Sigmoid colon (tissue), 6 donors: ENCODE measurements at regions not wholly inside any gene's neighbourhood (a gene's known extent, or its start where the extent isn't known, plus 50 kb on each side); places are given as distances from the start of the nearest gene placed in this dataset.
"Not testable (repeated sequence)": the region's sequence is repeated elsewhere in the genome, so short reads cannot be mapped to it uniquely, and the experiment has no call there.

Experiments used
- DNase-seq: peaks from one replicate; pipeline ENCODE4 v3.0.0-alpha.2; 2019
- H3K27ac ChIP-seq, 4 donors: fragments of 200-600 bp; sonication (generic); one replicate each; pipeline ENCODE4 v1.5.1; 2016 to 2019; ENCODE audit warnings: mild to moderate bottlenecking in 1 of 4
- H3K27me3 ChIP-seq, 3 donors: fragments of 200-600 bp; sonication (generic); one replicate each; pipeline ENCODE4 v1.5.1; 2019; ENCODE audit warnings: mild to moderate bottlenecking in 1 of 3
- H3K36me3 ChIP-seq, 4 donors: fragments of 200-600 bp; sonication (generic); one replicate each; pipeline ENCODE4 v1.5.1; 2016 to 2019
- H3K4me1 ChIP-seq, 4 donors: fragments of 200-600 bp; sonication (generic); one replicate each; pipeline ENCODE4 v1.5.1; 2017 to 2019
- H3K4me3 ChIP-seq, 4 donors: fragments of 200-600 bp; sonication (generic); one replicate each; pipeline ENCODE4 v1.5.1; 2017 to 2019; ENCODE audit warnings: mild to moderate bottlenecking in 2 of 4, moderate library complexity in 1 of 4
- H3K9me3 ChIP-seq, 4 donors: fragments of 200-600 bp in 3 of 4; sonication (generic) in 3 of 4; one replicate each; pipeline versions ENCODE4 v1.5.1 to v1.6.1; 2013 to 2019
- CTCF ChIP-seq, 4 experiments: fragments of 450-650 bp in 3 of 4; fragments of 200-600 bp in 1 of 4; IDR thresholded peaks; one replicate each; pipeline ENCODE4 v1.5.1; 2016 to 2019; ENCODE audit warnings: antibody characterized with exemption in 4 of 4, mild to moderate bottlenecking in 3 of 4, moderate library complexity in 2 of 4
- EP300 ChIP-seq, 4 donors: sonication (generic); formaldehyde crosslinking; IDR thresholded peaks; one replicate each; pipeline ENCODE4 v1.6.1; 2017; ENCODE audit warnings: antibody characterized with exemption in 4 of 4
- POLR2A ChIP-seq, 2 donors: fragments of 450-650 bp; IDR thresholded peaks; one replicate each; pipeline ENCODE4 v1.6.1; 2016; ENCODE audit warnings: antibody characterized with exemption in 2 of 2, mild to moderate bottlenecking in 2 of 2, moderate library complexity in 2 of 2
- POLR2AphosphoS5 ChIP-seq, 4 donors: sonication (generic); formaldehyde crosslinking; IDR thresholded peaks; one replicate each; pipeline ENCODE4 v1.6.1; 2017; ENCODE audit warnings: antibody characterized with exemption in 4 of 4
- WGBS, 2 donors: extraction: QIAGEN DNeasy Blood & Tissue Kit; methylation state at CpG; one replicate each; pipeline ENCODE4 v1.1.7; 2013; 5-methylcytosine and 5-hydroxymethylcytosine counted together
- intact Hi-C: fragments of 100-400 bp; cut with DNase I; formaldehyde crosslinking; loops from one replicate; pipeline ENCODE4 v1.15.1; 2023
- donor health status: healthy with polysubstance abuse.
- donor health status: healthy.

GRCh38 chr20:53783768-53784167 is 190.1 kb upstream of the ZNF217 start:
- Histone ChIP-seq H3K27ac (no peak overlapping the region), H3K27me3 (no peaks in the 10 kb centered on the region), H3K36me3 (no peaks in the 10 kb centered on the region), H3K9me3 (no peaks in the 10 kb centered on the region), H3K4me3 (no peak overlapping the region), H3K4me1 (no peaks in the 10 kb centered on the region)
- TF ChIP-seq CTCF (IDR thresholded peaks at IDR 0.05) (no peak), POLR2AphosphoS5 (IDR thresholded peaks at IDR 0.05) (no peak)
- DNase-seq, result no peak
- 87 to 93% methylated on average over 3 of the region's 3 CpGs for WGBS, 2 donors
- intact Hi-C loops, result no loop called here

DNA sequence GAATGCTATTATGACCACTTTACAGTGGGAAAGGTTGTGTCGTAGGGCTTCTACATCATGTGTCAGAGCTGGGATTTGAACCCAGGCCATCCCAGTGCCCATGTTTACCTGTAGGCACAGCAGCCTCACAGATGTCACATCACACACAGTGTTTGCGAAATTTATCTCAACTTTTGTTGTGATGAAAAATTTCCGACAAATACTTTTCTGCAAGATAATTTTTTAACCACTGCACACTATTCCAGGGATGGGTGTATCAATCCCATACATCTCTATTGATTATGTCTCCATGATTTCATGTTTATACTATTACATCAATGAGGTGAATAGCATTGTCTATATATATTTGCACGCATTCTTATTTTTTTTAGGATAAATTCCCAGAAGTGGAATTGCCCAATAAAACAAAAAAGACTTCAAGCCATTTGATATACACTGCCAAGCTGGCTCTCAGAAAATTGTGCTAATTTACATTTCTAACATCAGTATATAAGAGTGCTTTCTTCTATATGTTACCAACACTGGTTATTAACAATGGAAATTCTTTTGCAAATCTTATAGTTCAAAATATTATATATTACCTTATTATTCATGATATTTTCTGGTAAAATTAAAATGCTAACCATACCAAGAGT is 189.1 kb upstream of the ZNF217 start:
- no peaks in the 10 kb centered on the region for H3K4me1 ChIP-seq
- no peaks in the 10 kb centered on the region for H3K9me3 ChIP-seq
- H3K27ac ChIP-seq, result no peak overlapping the region
- intact Hi-C loops, result no loop called here
- no peak for DNase-seq
- H3K4me3 ChIP-seq, result no peak overlapping the region
- no peaks in the 10 kb centered on the region for H3K27me3 ChIP-seq
- no peaks in the 10 kb centered on the region for H3K36me3 ChIP-seq
- 95 to 98% methylated on average over 4 of the region's 4 CpGs for WGBS, 2 donors
- TF ChIP-seq CTCF (IDR thresholded peaks at IDR 0.05), result no peak
- TF ChIP-seq EP300 (IDR thresholded peaks at IDR 0.05), result no peak
- TF ChIP-seq POLR2AphosphoS5 (IDR thresholded peaks at IDR 0.05), result no peak
- no peak for TF ChIP-seq POLR2A (IDR thresholded peaks at IDR 0.05)

GRCh38 chr20:53779822-53780221 is 186.2 kb upstream of the ZNF217 start:
- DNase-seq, result no peak
- no peaks in the 10 kb centered on the region for H3K36me3 ChIP-seq
- intact Hi-C loops, result no loop called here
- H3K9me3 ChIP-seq, result no peaks in the 10 kb centered on the region
- H3K27me3 ChIP-seq, result no peaks in the 10 kb centered on the region
- 41 to 61% methylated on average over 1 of the region's 1 CpG for WGBS, 2 donors
- H3K27ac ChIP-seq, result no peak overlapping the region
- TF ChIP-seq POLR2A (IDR thresholded peaks at IDR 0.05), result no peak
- no peak for TF ChIP-seq CTCF (IDR thresholded peaks at IDR 0.05)
- TF ChIP-seq POLR2AphosphoS5 (IDR thresholded peaks at IDR 0.05), result no peak
- TF ChIP-seq EP300 (IDR thresholded peaks at IDR 0.05), result no peak
- H3K4me1 ChIP-seq, result no peaks in the 10 kb centered on the region
- no peak overlapping the region for H3K4me3 ChIP-seq

DNA sequence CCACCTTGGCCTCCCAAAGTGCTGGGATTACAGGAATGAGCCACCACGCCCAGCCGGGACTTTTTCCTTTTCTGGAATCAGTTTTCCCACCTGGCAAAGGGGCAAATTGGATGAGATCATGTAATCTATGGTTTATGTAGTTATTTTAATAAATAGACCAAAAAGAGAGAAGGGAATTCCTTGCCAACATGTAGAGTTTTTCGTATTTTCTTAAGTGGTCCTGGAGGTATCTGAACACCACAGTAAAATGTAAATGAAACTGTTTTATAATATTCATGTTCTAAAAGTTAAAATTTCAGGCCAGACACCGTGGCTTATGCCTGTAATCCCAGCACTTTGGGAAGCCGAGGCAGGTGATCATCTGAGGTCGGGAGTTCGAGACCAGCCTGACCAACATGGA is 185.1 kb upstream of the ZNF217 start:
- H3K4me1 ChIP-seq, result peaks cover 0 to 10% (median 8%) of the 10 kb centered on the region in 4 donors
- no peak for DNase-seq
- H3K4me3 ChIP-seq, result no peak overlapping the region
- H3K9me3 ChIP-seq, result no peaks in the 10 kb centered on the region
- 96 to 97% methylated on average over 7 of the region's 7 CpGs for WGBS, 2 donors
- H3K36me3 ChIP-seq, result no peaks in the 10 kb centered on the region
- TF ChIP-seq EP300 (IDR thresholded peaks at IDR 0.05) (no peak), POLR2A (IDR thresholded peaks at IDR 0.05) (no peak), CTCF (IDR thresholded peaks at IDR 0.05) (no peak), POLR2AphosphoS5 (IDR thresholded peaks at IDR 0.05) (no peak)
- intact Hi-C loops, result no loop called here
- no peak overlapping the region for H3K27ac ChIP-seq
- H3K27me3 ChIP-seq, result no peaks in the 10 kb centered on the region

- intact Hi-C loops, result no loop called here
These were observed 184.4 kb upstream of the ZNF217 start for GRCh38 chr20:53778041-53778516.

GRCh38 chr20:53777402-53777801 is 183.8 kb upstream of the ZNF217 start:
- peaks cover 0 to 19% (median 16%) of the 10 kb centered on the region in 4 donors for H3K4me1 ChIP-seq
- H3K9me3 ChIP-seq, H3K36me3 ChIP-seq, H3K4me3 ChIP-seq, DNase-seq, intact Hi-C loops, H3K27me3 ChIP-seq, H3K27ac ChIP-seq: not testable (repeated sequence)
- WGBS, 2 donors, result 95 to 96% methylated on average over 7 of the region's 7 CpGs

More at GRCh38 chr20:53778041-53778516, 184.4 kb upstream of the ZNF217 start:
- Histone ChIP-seq H3K27ac (no peak overlapping the region), H3K4me3 (no peak overlapping the region), H3K36me3 (no peaks in the 10 kb centered on the region), H3K4me1 (peaks cover 0 to 16% (median 14%) of the 10 kb centered on the region in 4 donors), H3K27me3 (no peaks in the 10 kb centered on the region), H3K9me3 (no peaks in the 10 kb centered on the region)
- 87 to 91% methylated on average over 9 of the region's 9 CpGs for WGBS, 2 donors
- TF ChIP-seq CTCF (IDR thresholded peaks at IDR 0.05), result no peak
- no peak for DNase-seq
